IMR-90 (cell line): ENCODE measurements at regions not wholly inside any gene's neighbourhood (a gene's known extent, or its start where the extent isn't known, plus 50 kb on each side); places are given as distances from the start of the nearest gene placed in this dataset.
"Not testable (repeated sequence)": the region's sequence is repeated elsewhere in the genome, so short reads cannot be mapped to it uniquely, and the experiment has no call there.

Experiments
- ATAC-seq: fragments of 200-7000 bp; cut with Tn5 transposase; 2 replicates; pipeline ENCODE4 v1.9.1; 2020; ENCODE audit warnings: low read depth, mild to moderate bottlenecking, moderate library complexity
- BruUV-seq: library from RNA; stranded (reverse); fragments of 400-500 nt; replicated peaks from 2 replicates; lab custom pipeline; 2021; lab: Mats Ljungman, UMichigan
- CTCF ChIA-PET: fragments of 300-600 bp; formaldehyde crosslinking; extraction: SDS; loops from one replicate; lab custom pipeline; 2021; ENCODE audit warnings: antibody characterized with exemption; lab: Yijun Ruan, JAX
- POLR2A ChIA-PET: fragments of 300-600 bp; sonication (Branson Sonifier 250); formaldehyde crosslinking; loops from one replicate; lab custom pipeline; 2022; ENCODE audit warnings: antibody characterized with exemption; ENCODE audit not compliant: unreplicated experiment; lab: Charles Lee
- DNase-seq: peaks from one replicate; pipeline ENCODE4 v3.0.0; 2013
- H2AFZ ChIP-seq: replicated peaks from 2 replicates; pipeline ENCODE3; 2013; ENCODE audit warnings: low read length, mild to moderate bottlenecking; ENCODE audit not compliant: poor library complexity
- H2AK5ac ChIP-seq: 2 replicates; pipeline ENCODE4 v1.6.1; 2013; ENCODE audit warnings: low read depth, low read length, inconsistent platforms
- H2AK9ac ChIP-seq: replicated peaks from 2 replicates; pipeline ENCODE3; 2013; ENCODE audit warnings: mild to moderate bottlenecking, low read depth, low read length, moderate library complexity; ENCODE audit not compliant: poor library complexity
- H2BK120ac ChIP-seq: 2 replicates; pipeline ENCODE4 v1.6.1; 2013; ENCODE audit warnings: low read depth, low read length, inconsistent platforms
- H2BK15ac ChIP-seq: 3 replicates; pipeline ENCODE4 v1.6.1; 2013; ENCODE audit warnings: low read depth, low read length, inconsistent platforms
- H2BK20ac ChIP-seq: 2 replicates; pipeline ENCODE4 v1.6.1; 2013; ENCODE audit warnings: low read depth, mild to moderate bottlenecking, inconsistent platforms, low read length, moderate library complexity
- H2BK5ac ChIP-seq: 2 replicates; pipeline ENCODE4 v1.6.1; 2013; ENCODE audit warnings: mild to moderate bottlenecking, low read depth, low read length, inconsistent platforms; ENCODE audit not compliant: poor library complexity, severe bottlenecking
- H3K14ac ChIP-seq: replicated peaks from 2 replicates; pipeline ENCODE4 v1.6.1; 2013; ENCODE audit warnings: low read depth, low read length, inconsistent platforms
- H3K18ac ChIP-seq: 2 replicates; pipeline ENCODE4 v1.6.1; 2013; ENCODE audit warnings: low read depth, low read length, control low read depth
- H3K23ac ChIP-seq: 2 replicates; pipeline ENCODE4 v1.6.1; 2013; ENCODE audit warnings: low read depth, low read length, inconsistent platforms
- H3K27ac ChIP-seq: 2 replicates; pipeline ENCODE4 v1.5.1; 2013; ENCODE audit warnings: mild to moderate bottlenecking, control low read depth, low read length; ENCODE audit not compliant: insufficient read depth
- H3K27me3 ChIP-seq: 2 replicates; pipeline ENCODE4 v1.6.1; 2013; ENCODE audit warnings: low read length; ENCODE audit not compliant: control insufficient read depth, insufficient read depth
- H3K36me3 ChIP-seq: 2 replicates; pipeline ENCODE4 v1.6.1; 2013; ENCODE audit warnings: low read length, mixed read lengths; ENCODE audit not compliant: control insufficient read depth, insufficient read depth
- H3K4ac ChIP-seq: 2 replicates; pipeline ENCODE4 v1.6.1; 2013; ENCODE audit warnings: low read depth, low read length, inconsistent platforms
- H3K4me1 ChIP-seq: 2 replicates; pipeline ENCODE4 v1.6.1; 2013; ENCODE audit warnings: low read length, mixed read lengths; ENCODE audit not compliant: control insufficient read depth, insufficient read depth
- H3K4me2 ChIP-seq: 2 replicates; pipeline ENCODE4 v1.6.1; 2013; ENCODE audit warnings: low read depth, mild to moderate bottlenecking, control low read depth, low read length, moderate library complexity
- H3K4me3 ChIP-seq: 2 replicates; pipeline ENCODE4 v1.5.1; 2013; ENCODE audit warnings: low read depth, mild to moderate bottlenecking, control low read depth, low read length, moderate library complexity; ENCODE audit not compliant: insufficient read depth
- H3K56ac ChIP-seq: 2 replicates; pipeline ENCODE4 v1.6.1; 2013; ENCODE audit warnings: low read length, inconsistent platforms; ENCODE audit not compliant: insufficient read depth; ENCODE audit errors: extremely low read depth
- H3K79me1 ChIP-seq, 2 experiments: 2 replicates each; pipeline ENCODE4 v1.6.1; 2013; ENCODE audit warnings: low read length in 2 of 2, inconsistent platforms in 1 of 2, low read depth in 1 of 2
- H3K9ac ChIP-seq: 2 replicates; pipeline ENCODE4 v1.6.1; 2013; ENCODE audit warnings: low read depth, low read length, control low read depth
- H3K9me1 ChIP-seq: 2 replicates; pipeline ENCODE4 v1.6.1; 2013; ENCODE audit warnings: low read length, inconsistent platforms; ENCODE audit not compliant: insufficient read depth
- H3K9me3 ChIP-seq: 2 replicates; pipeline ENCODE4 v1.6.1; 2013; ENCODE audit warnings: low read length; ENCODE audit not compliant: control insufficient read depth, insufficient read depth
- H4K20me1 ChIP-seq: 2 replicates; pipeline ENCODE4 v1.6.1; 2013; ENCODE audit warnings: low read length, inconsistent platforms; ENCODE audit not compliant: insufficient read depth
- H4K5ac ChIP-seq: 2 replicates; pipeline ENCODE4 v1.6.1; 2013; ENCODE audit warnings: mild to moderate bottlenecking, low read depth, low read length, control low read depth
- H4K8ac ChIP-seq, 2 experiments: 2 replicates each; pipeline ENCODE4 v1.6.1; 2013; ENCODE audit warnings: low read depth in 2 of 2, low read length in 2 of 2, control low read depth in 1 of 2, inconsistent platforms in 1 of 2
- H4K91ac ChIP-seq: 2 replicates; pipeline ENCODE4 v1.6.1; 2013; ENCODE audit warnings: low read depth, low read length, inconsistent platforms; ENCODE audit not compliant: insufficient read depth
- MAFK ChIP-seq: IDR thresholded peaks from 2 replicates; pipeline ENCODE4 v1.6.1; 2012; ENCODE audit warnings: low read depth, low read length, improper control_type of control experiment
- POLR2A ChIP-seq: IDR thresholded peaks from 2 replicates; pipeline ENCODE4 v1.6.1; 2012; ENCODE audit warnings: mild to moderate bottlenecking, low read depth, low read length
- RCOR1 ChIP-seq: IDR thresholded peaks from 2 replicates; pipeline ENCODE4 v1.6.1; 2012; ENCODE audit warnings: mild to moderate bottlenecking, low read length, improper control_type of control experiment; ENCODE audit not compliant: insufficient replicate concordance
- RFX5 ChIP-seq: IDR thresholded peaks from 2 replicates; pipeline ENCODE4 v1.8.0; 2012; ENCODE audit warnings: low read depth, mild to moderate bottlenecking, low read length, moderate library complexity
- WGBS, 2 experiments: methylation state at CpG; one replicate each; pipeline versions ENCODE4 v1.1.5 to v1.1.7; 2013; ENCODE audit warnings: missing lambda C conversion rate in 2 of 2; ENCODE audit not compliant: insufficient read length in 1 of 2; ENCODE audit errors: extremely low coverage in 2 of 2; 5-methylcytosine and 5-hydroxymethylcytosine counted together
- dilution Hi-C: fragments of 300-500 bp; cut with HindIII; formaldehyde crosslinking; loops from one replicate; pipeline ENCODE4 v1.14.3; 2018; ENCODE audit warnings: low sequenced_read_pairs; ENCODE audit not compliant: unreplicated experiment
- in situ Hi-C: fragments of 300-500 bp; cut with MboI; formaldehyde crosslinking; loops from 3 replicates; pipeline ENCODE4 v1.14.3; 2019; ENCODE audit warnings: low sequenced_read_pairs, inconsistent platforms, mixed read lengths
- intact Hi-C: fragments of 100-400 bp; cut with micrococcal nuclease; formaldehyde crosslinking; loops from 2 replicates; pipeline ENCODE4 v1.10.0; 2022
- TF ChIP-seq, protein P1 (sequence below): fragments of 150-350 bp; IDR thresholded peaks from 2 replicates; pipeline ENCODE4 v1.6.1; 2017; ENCODE audit warnings: mild to moderate bottlenecking, antibody characterized with exemption, low read length, low read depth

DNA sequence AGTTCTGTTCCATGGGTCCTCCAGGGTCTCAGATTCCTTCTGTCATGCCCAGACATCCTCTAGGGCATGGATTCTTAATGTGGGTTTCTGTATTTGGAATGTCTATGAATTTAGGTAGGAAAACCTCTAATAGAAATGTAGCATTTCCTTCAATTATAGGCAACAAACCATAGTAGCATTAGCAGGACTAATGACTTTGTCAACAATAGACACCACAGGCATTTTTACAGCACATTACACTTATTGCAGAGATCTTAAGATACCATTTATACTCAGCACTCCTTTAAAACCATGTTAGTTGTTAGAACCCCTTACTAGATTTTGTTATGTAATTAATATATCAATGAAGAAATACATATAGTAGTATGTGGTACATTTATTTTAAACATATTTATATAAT lies 77.8 kb upstream of the TBC1D5 start:
- no peak overlapping the region for H3K56ac ChIP-seq
- no peaks in the 10 kb centered on the region for H3K9me1 ChIP-seq
- TF ChIP-seq POLR2A (no peak), RFX5 (no peak), MAFK (no peak), RCOR1 (no peak)
- TF ChIP-seq, protein P1, sequence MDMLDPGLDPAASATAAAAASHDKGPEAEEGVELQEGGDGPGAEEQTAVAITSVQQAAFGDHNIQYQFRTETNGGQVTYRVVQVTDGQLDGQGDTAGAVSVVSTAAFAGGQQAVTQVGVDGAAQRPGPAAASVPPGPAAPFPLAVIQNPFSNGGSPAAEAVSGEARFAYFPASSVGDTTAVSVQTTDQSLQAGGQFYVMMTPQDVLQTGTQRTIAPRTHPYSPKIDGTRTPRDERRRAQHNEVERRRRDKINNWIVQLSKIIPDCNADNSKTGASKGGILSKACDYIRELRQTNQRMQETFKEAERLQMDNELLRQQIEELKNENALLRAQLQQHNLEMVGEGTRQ, result no peak
- no peaks in the 10 kb centered on the region for H3K9me3 ChIP-seq
- H3K18ac ChIP-seq, result no peak overlapping the region
- H2BK20ac ChIP-seq, result no peak overlapping the region
- no peak overlapping the region for H2BK120ac ChIP-seq
- H2BK15ac ChIP-seq, result no peak overlapping the region
- no peak for DNase-seq
- no peak overlapping the region for H2AK5ac ChIP-seq
- H2BK5ac ChIP-seq, result no peak overlapping the region
- H4K91ac ChIP-seq, result no peak overlapping the region
- H3K4me1 ChIP-seq, result no peaks in the 10 kb centered on the region
- H3K4me2 ChIP-seq, result no peak overlapping the region
- ATAC-seq, result no peak
- dilution Hi-C loops (no loop called here), in situ Hi-C loops (no loop called here), intact Hi-C loops (loop anchor here (1.0 kb wide), 1 partner anchor 40 kb away; no protein-coding TSS in a partner anchor)
- H2AFZ ChIP-seq, result no peak overlapping the region
- no peak overlapping the region for H3K4ac ChIP-seq
- H3K79me1 ChIP-seq, result no peaks in the 10 kb centered on the region
- BruUV-seq, result no TSS peak
- H4K5ac ChIP-seq, result no peak overlapping the region
- no peak overlapping the region for H3K14ac ChIP-seq
- H4K20me1 ChIP-seq, result no peaks in the 10 kb centered on the region
- no peak overlapping the region for H3K4me3 ChIP-seq
- H2AK9ac ChIP-seq, result no peak overlapping the region
- H3K27me3 ChIP-seq, result no peaks in the 10 kb centered on the region; the same call in 1 of the 2 replicates
- H4K8ac ChIP-seq, result no peak overlapping the region
- H3K27ac ChIP-seq, result no peak overlapping the region
- ChIA-PET POLR2A (no interaction called here), CTCF (interaction anchor here (0.7 to 0.9 kb wide), 2 partner anchors 21 to 406 kb away, joined by 3 read pairs; no protein-coding TSS in a partner anchor)
- H3K36me3 ChIP-seq, result no peaks in the 10 kb centered on the region
- no peak overlapping the region for H3K9ac ChIP-seq
- H3K23ac ChIP-seq, result no peak overlapping the region

GRCh38 chr3:17817973-17818372 lies 75.5 kb upstream of the TBC1D5 start:
- intact Hi-C loops, H3K56ac ChIP-seq, ATAC-seq: not testable (repeated sequence)

More at GRCh38 chr3:17817973-17818372, 75.5 kb upstream of the TBC1D5 start:
- H2BK120ac ChIP-seq, H2AK9ac ChIP-seq, H4K20me1 ChIP-seq, H4K8ac ChIP-seq, H3K27ac ChIP-seq, H3K18ac ChIP-seq, DNase-seq, H3K36me3 ChIP-seq, H3K9me3 ChIP-seq, H4K91ac ChIP-seq, H2AK5ac ChIP-seq, in situ Hi-C loops, H3K4me3 ChIP-seq, H3K27me3 ChIP-seq, H2BK15ac ChIP-seq, dilution Hi-C loops, CTCF ChIA-PET, H3K9ac ChIP-seq, BruUV-seq, H3K9me1 ChIP-seq, H4K5ac ChIP-seq, H2BK20ac ChIP-seq, H2BK5ac ChIP-seq, H3K4me1 ChIP-seq, POLR2A ChIA-PET, H3K4ac ChIP-seq, H3K14ac ChIP-seq, H2AFZ ChIP-seq, H3K23ac ChIP-seq, H3K4me2 ChIP-seq, H3K79me1 ChIP-seq: not testable (repeated sequence)
- WGBS, 2 experiments, result 84% methylated on average over 13 of the region's 20 CpGs; no CpG with 5 or more reads in 1 of the 2 experiments
